Suppressor macrophage (primary cell): ENCODE measurements at regions not wholly inside any gene's neighbourhood (a gene's known extent, or its start where the extent isn't known, plus 50 kb on each side); places are given as distances from the start of the nearest gene placed in this dataset.
"Not testable (repeated sequence)": the region's sequence is repeated elsewhere in the genome, so short reads cannot be mapped to it uniquely, and the experiment has no call there.

Experiments used
- DNase-seq, 4 experiments: peaks; one replicate each; pipeline ENCODE4 v3.0.0-alpha.2; 2020 to 2022

DNA sequence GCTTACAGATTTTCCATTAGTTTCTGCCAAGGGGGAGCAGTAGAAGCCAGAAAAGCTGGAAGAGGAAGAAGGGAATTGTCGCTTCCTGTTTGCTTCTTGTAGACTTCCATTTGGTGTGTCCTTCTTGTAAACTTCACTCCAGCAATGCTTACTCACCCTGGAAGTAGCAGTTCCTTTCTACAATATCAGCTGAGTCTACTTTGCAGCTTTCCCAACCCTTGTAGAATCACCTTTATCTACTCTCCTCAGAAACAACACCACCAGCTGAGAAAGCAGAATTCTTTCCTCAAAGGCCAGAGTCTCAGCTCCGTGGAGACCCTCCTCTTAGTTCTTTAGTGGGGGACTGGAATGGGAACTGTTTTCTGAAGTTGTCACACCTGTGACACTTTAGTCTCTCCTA lies 1136.7 kb upstream of the TMPRSS15 start:
- DNase-seq: no peak

DNA sequence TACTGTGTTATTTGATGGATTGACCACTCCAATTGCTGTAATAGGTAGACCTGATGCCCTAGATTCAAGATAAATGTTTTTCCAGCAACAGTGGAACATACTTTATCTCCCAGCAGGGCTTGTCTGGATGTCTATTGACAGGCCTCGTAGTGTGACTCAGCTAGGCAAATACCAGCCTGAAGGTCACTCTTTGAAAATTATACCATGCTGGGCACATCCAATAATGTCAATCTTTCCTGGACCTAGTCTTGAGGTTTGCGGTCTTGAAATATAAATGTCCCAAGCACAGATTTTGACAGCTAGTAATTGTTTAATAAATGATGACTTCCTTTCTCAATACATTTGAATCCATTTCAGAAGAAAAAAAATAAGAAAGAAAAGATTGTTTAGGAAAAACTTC lies 1138.0 kb upstream of the TMPRSS15 start:
- DNase-seq: no peak

DNA sequence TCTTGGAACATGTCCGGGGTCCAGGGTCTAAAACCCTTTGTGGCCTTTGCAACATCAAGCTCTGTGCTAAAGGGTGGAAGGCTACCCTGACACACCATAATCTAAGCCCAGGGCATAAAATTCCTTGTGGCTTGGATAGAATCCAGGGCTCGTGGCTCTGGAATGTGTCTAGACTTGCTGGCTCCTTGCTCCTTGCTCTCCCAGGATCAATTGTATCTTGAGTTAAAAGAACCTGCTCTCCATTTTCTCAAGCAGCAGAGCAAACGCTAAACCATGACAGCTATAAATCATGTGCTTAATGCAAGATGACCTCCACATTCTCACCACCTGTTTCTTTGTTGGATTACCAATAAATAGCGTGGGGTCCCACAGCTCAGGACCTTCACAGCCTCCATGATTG lies 1140.9 kb upstream of the TMPRSS15 start:
- DNase-seq: not testable (repeated sequence)

DNA sequence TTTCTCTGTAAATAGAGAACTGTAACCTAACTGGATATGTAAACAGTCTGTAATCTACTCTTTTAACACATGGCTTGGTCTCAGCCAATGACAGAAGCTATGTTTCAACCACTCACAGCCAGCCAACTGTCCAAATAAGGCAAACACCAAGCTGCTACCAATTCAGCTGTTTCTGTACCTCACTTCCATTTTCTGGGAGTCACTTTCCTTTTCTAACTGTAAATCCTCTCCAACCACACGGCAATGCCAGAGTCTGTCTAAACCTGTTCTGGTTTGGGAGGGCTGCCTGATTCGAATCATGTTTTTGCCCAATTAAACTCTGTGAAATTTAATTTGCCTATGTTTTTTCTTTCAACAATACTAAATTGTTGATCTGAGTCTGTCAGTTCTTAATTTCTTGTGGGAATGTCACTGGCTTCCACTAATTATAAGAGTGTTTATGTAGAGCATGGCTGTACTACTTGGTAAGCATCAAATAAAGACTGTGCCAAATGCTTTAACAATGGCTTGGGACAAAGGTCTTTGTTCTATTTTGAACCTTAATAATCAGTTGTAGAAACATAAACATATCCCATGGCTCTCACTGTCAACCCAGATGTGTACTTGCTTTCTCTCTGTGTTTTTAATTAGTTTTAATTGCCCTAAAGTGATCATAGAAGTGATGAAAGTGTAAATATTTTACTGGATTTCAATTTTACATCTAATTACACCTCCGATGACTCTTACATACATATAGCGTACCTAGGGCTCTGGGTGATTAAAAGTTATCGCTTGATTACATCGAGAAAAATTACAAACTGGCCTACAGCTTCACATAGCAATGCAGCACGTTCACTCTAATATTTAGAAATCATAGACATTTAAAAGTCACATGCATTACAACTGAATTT lies 1144.6 kb upstream of the TMPRSS15 start:
- no peak for DNase-seq

DNA sequence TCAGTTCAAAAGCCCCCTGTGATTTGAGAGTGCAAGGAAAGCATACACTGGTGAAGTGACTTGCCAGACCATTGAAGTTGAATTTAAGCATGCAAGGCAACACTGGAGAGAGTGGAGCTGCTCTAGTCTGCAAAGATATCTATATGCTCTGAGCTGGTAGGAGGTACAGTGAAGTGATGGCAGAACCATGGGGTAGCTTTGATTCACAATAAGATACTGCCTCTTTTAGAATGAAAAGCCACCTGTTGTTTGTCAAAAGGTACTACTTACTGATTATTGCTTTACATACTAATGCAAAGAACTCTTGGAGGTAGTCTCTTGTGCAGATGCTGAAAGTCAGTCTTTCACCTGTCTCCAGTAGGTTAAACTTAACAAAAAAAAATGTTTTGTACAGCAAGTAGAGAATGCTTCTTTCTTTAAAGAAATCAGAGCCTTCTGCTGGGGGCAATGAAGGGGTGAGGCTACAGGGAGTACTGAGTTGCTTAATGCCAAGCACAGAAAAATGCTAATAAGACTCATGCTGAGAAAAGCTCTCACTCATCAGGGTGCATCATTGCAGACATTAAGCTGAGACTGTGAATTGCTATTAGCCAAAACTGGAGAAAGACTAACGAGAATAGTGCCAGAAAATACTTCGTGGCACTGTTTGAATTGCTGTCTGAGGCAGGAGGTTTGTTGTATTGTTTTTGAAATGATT lies 1150.5 kb upstream of the TMPRSS15 start:
- no peak for DNase-seq

DNA sequence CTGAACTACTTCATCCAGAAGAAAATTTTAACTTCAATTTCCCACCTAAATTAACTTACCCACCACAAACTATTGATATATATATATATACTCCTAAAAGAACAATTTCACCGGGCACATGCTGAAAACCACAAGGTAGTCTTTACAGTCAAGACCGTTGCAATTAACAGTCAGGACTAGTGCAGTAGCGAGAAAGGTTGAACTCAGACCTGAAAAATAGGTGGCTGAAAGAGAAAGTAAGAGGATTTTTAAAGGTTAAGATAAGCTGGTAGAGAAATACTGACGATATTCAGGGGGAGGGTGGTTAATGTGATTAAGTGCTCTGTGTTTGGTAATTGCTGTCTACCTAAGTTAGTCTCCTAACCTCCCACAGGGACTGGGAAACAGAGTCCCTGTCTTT lies 1153.5 kb upstream of the TMPRSS15 start:
- DNase-seq: no peak

DNA sequence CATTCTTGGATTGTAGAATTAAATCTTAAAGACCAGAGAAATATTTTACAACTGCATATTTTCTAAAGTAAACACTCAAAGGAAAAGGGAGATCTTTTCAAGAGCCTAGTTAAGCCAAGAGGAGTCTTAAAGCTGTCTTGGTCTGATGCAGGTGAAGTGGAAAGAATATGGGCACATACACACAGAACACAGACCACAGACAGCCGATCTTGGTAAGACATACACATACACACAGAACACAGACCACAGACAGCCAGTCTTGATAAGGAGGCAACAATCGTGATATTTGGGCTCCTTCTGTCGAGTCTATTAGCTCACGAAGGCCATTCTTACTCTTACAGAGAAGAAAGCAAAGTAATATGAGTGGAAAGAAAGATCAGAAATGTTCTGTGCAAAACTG lies 1153.9 kb upstream of the TMPRSS15 start:
- no peak for DNase-seq

DNA sequence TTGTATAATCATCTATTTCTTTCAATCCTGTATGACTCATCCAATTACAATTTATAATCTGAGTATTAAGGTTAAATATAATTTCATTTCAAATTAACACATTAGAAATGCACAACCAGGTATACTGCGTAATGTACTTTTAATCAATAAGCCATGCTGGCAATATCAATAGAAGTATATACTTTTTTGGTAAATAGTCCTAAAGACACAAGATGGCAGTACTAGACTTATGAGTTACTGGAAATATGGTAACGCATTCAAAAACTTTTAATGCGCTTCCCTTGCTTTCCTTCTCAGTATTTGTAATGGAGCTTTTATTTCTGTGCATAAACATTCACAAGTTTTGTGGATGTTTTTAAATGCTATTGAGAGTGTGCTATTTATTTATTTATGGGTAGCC lies 1162.0 kb upstream of the TMPRSS15 start:
- no peak for DNase-seq

DNA sequence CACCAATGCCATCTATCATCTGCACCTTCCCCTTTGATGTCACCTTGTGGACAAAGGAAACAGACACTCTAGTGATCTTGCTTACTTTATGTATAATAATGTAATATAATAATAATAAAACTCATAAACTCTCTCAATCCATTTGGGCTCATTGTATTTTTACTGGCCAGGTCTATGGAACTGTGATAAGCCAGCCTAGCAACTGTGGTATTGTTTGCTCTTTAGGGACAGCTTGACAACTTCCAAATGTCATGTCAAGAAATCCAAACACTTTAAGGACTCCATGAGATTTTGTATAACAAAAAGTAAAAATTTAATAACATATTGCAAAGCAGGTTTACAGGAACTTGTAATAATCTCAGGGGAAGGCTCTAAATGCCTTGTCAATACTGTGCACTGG lies 1163.4 kb upstream of the TMPRSS15 start:
- DNase-seq: no peak

DNA sequence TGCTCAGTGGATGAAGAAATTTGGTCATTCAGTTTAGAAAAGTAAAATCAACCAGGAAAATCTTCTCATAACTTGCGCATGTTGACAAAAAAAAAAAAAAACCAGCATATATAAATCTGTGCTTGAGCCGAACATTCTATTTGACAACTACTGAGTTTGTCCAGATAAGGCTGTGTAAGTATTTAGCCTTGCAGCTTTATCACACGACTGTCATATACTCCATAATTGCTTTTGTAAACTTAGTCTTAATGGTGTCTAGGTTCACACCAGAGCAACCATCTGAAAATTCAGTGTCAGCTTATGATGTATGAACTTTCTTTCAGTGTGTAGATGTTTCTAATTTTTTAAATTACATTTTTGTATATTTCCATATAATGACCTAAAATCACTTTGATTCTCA lies 1173.8 kb upstream of the TMPRSS15 start:
- DNase-seq: no peak

DNA sequence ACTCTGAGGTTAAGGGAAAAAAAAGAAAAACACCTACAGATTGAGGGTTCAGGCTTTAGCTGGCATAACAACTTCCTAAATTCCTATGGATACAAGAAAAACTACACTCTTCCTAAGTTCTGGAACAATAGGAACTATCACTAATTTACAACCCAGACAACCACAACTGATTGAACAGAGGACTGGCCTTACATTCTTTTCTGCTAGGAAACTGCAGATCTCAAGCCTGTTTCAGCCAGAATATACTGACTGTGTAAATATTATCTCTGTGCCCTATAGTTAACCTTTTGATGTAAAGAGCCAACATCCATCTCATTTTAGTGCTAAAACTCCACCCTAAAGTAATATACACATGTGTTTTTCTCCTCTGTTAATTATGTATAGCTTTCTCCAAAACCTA lies 1186.5 kb upstream of the TMPRSS15 start:
- no peak for DNase-seq

DNA sequence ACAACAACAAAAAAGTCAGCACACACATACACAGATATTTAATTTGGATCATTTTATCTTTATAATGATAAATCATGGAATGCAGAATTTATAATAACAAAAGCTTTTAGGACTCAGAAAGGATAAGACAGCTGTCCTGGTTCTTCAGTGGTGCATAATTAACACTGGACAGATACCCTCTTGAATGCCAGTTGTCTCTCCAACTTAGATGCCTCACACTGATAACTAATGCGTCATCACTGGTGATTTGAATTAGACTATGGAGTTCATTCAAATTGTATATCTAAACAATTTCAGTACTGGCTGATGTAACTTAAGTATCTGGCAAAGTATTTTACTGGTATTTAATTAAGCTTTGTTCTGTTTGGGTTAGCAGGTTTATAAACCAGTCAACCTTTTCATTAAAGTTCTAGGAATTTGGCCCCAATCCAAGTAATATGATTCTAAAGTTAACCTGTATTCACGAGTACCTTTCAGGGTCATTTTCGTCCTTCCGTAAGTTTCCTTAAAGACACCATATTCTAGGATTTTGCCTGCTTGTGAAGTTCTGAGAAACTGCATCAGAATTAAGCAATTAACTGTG lies 1199.5 kb upstream of the TMPRSS15 start:
- no peak for DNase-seq

DNA sequence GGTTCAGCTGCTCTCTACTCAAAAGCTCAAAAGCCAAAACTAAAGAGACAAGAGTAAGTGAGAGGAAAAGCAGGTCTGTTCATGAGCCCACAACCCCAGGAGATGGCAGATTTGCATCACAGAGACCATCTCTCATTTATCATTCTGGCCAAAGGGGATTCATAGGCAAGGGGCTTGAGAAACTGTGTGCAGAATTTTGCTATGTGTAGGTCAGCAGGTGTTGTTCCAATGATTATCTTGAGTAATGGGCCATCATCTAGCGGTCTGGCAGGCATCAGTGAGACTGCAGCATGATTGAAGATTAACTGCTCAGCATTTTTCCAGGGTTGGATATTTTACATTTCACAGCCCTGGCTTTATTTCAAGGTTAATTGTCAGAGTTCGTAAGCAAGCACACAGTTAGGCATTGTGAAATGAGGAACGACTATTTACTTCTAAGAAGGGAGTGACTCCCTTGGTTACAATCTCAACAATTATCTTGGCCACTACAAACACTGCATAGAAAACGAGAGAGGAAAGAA lies 1204.6 kb upstream of the TMPRSS15 start:
- DNase-seq: no peak

DNA sequence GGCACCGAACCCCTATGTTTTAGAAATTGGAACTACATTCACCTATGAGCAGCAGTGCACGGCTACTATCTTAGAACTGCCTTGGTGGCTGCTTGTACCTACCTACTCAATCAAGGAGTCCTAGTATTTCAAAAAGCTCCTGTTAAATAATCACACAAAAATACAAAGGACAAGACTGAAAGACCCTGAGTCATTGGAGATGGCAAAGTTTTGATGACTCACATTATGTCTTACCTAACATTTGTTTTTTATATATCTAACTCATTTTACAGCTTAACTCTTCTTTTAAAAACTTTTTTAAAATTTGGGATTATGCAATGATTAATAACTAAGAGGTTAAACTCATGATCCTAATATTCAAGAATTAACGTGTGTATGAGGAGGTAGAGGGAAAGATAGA lies 1206.0 kb upstream of the TMPRSS15 start:
- no peak for DNase-seq

DNA sequence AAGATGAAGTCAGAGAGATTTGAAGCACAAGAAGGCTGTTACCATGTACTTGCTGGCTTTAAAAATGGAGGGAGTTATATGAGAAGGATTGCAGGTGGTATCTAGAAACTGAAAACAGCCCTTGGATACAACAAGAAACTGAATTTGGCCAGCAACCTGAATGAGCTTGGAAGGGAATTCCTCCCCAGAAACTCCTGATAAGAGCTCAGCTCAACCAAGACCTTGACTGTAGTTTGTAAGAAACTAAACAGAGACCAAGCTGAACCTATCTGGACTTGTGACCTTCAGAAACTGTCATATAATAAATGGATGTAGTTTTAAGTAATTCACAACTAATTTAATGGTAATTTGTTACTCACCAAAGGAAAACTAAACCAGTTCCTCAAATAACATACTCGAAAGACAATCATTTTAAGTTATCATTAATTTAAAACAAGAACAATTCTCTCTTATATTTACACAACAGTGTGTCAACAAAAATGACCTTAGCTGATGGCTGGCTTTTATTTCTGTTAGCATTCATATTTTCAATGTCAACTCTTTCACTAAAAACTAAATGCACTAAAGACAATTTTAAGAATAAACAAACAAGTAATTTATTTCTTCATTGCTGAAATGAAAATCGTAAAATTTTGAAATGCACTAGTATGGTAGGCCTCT lies 1218.4 kb upstream of the TMPRSS15 start:
- no peak for DNase-seq

DNA sequence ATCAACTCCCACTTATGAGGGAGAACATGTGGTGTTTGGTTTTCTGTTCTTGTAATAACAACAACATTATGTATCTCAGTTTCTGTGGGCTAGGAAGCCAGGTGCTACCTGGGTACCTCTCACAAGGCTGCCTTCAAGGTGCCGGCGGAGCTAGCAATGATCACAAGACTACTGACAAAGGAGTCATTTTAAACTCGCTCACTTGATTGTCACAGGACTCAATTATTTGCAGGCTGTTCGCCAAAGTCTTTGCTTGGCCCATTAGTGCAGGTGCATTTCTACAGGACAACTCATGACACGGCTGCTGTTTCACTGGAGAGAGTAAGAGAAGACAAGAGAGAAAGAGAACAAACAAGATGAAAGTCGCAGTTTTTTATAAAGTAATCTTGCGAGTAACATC lies 1237.4 kb upstream of the TMPRSS15 start:
- DNase-seq: no peak

DNA sequence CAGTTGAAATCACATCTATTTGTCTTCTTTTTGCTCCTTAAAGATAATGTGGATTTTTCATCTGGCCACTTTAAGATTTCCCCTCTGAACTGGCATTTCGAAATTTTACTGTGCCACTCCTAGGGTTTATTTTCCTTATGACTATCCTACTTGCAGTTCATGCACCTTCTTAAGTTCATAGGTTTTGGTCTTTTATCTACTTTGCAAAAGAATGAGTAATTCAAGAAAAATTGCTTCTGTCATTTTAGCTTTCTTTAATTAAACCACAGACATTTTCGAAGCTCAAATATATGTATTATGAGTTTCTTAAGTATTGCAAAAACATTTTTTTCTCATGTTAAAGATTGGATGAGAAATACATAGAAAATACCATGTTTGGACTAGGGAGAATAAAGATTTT lies 1244.8 kb upstream of the TMPRSS15 start:
- DNase-seq: no peak

DNA sequence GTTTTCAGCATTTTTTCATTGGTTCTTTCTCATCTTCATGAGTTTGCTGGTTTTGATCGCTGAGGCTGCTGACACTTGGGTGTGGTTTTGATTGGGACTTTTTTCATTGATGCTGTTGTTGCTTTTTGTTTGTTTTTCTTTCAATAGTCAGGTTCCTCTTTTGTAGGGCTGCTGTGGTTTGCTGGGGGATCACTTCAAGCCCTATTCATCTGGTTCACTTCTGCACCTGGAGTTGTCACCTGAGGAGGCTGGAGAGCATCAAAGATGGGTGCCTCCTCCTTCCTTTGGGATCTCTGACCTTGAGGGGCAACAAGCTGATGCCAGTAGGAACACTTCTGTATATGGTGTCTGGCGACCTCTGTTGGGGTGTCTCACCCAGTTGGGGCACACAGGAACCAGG lies 1279.9 kb upstream of the TMPRSS15 start:
- DNase-seq: no peak

DNA sequence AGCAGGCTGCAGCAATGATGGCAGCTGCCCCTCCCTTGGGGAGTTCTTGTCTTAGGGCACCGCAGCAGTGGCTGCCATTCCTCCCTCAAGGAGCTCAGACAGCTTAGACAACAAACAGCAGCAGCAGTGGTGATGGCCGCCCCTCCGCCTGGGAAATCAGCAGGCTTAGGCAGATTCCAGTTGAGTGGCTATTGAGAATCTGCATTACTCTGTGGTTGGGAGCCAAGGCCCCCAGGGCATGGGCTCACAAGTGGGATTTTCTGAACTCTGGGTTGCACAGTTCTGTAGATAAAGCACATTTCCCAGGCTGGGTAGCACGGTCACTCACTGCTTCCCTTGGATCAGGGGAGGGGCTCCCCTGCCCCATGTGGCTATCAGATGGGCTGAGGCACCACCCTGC lies 1280.7 kb upstream of the TMPRSS15 start:
- DNase-seq: no peak

DNA sequence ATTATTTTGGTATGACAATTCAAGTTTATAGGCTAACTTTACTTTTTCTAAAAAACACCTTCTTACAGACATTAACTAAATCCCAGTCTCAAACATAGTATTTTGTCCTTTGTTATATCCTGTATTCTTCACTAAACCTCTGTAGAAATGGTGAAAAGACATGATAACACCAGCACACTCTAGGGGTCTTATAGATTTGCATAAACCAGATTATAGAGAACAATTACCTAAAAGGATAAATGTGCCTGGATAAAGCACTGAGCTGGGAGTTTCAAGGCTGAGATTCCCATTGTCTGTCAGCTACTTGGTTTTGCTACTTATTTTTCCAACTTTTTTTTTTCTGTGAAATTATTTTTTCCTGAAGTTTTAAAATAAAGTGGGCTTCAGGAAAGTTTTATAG lies 1288.6 kb upstream of the TMPRSS15 start:
- DNase-seq: no peak

DNA sequence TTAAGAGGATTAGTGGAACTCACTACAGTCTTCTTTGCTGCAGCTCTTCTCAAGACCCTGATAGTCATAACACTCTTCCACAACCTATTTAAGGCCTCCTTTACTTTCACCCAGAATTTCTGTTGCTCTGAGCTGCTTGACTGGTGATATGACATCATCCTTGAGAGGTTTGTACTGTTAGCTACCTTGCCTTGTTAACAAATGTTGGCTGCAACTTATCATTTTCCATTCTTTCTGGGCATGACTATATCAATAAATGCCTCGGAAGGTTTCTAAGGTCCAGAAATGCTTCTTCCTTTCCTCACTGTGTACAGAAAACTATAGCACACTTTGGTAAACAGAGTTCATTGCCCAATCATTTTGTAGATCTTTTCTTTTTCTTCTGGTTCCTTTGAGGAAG lies 1292.2 kb upstream of the TMPRSS15 start:
- no peak for DNase-seq

DNA sequence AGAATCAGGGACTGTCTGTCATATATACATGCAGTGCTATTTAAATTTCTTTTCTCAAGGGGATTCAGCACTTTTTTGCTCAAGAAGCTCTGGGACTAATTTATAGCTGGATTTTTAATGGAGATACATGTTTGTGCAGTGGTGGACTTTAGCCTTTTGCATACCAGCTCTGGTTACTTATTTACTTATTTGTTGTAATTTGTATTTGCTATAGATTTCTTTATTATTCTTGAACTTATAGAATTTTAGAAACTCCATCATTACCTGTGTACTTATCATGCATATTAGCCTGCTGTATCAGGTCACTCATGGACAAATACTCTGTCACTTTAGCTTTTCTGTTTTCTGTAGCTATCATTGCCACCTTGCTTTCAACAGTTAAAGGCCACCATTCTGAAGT lies 1296.9 kb upstream of the TMPRSS15 start:
- DNase-seq: no peak

DNA sequence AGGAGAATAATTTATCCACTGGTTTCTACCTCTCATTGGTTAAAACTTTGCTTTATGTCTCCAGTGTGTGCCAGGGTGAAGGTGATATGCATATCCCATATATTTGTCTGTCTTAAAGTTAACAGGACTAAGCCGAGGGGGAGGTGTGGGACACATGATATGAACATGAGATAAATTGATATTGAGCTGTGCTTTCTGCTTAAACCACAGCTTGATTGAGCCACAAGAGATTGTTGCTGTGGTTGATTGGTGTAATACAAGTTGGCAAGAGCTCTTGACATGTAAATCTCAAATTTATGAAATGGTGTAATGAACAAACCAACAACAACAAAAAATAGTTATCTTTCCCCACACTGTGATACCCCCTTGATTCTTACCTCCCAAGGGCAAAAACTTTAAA lies 1295.5 kb upstream of the NCAM2 start:
- DNase-seq: no peak
